H1 (cell line): ENCODE measurements at regions not wholly inside any gene's neighbourhood (a gene's known extent, or its start where the extent isn't known, plus 50 kb on each side); places are given as distances from the start of the nearest gene placed in this dataset.

Experiments
- CHD1 ChIP-seq: IDR thresholded peaks from 2 replicates; pipeline ENCODE4 v1.6.1; 2012; ENCODE audit warnings: low read depth, low read length, improper control_type of control experiment
- CTCF ChIP-seq, 3 experiments: IDR thresholded peaks; 1 replicate in 2 of 3; 2 replicates in 1 of 3; pipeline versions ENCODE4 v1.5.1 to v1.6.1; 2011; ENCODE audit warnings: low read length in 3 of 3, mild to moderate bottlenecking in 3 of 3, inconsistent platforms in 2 of 3, low read depth in 1 of 3, moderate library complexity in 1 of 3; ENCODE audit not compliant: insufficient read depth in 1 of 3; ENCODE audit errors: control extremely low read depth in 1 of 3
- EP300 ChIP-seq, 2 experiments: IDR thresholded peaks; 1 replicate in 1 of 2; 2 replicates in 1 of 2; pipeline ENCODE4 v1.6.1; 2011 to 2012; ENCODE audit warnings: low read depth in 2 of 2, low read length in 2 of 2, mild to moderate bottlenecking in 2 of 2, borderline replicate concordance in 1 of 2, inconsistent platforms in 1 of 2, moderate library complexity in 1 of 2
- EZH2 ChIP-seq: fragments of 200-600 bp; sonication (generic); IDR thresholded peaks from 2 replicates; pipeline ENCODE4 v1.7.1; 2012; ENCODE audit warnings: low read depth, mild to moderate bottlenecking, moderate library complexity, low read length, inconsistent platforms; ENCODE audit not compliant: severe bottlenecking
- MAX ChIP-seq: IDR thresholded peaks from 2 replicates; pipeline ENCODE4 v1.6.1; 2012; ENCODE audit warnings: inconsistent platforms
- POLR2A ChIP-seq, 2 experiments: IDR thresholded peaks; 1 replicate in 1 of 2; 2 replicates in 1 of 2; pipeline ENCODE4 v1.6.1; 2011; ENCODE audit warnings: low read depth in 2 of 2, low read length in 2 of 2, mild to moderate bottlenecking in 2 of 2; ENCODE audit errors: control extremely low read depth in 1 of 2
- SP2 ChIP-seq: IDR thresholded peaks from 2 replicates; pipeline ENCODE4 v1.6.1; 2012; ENCODE audit warnings: mild to moderate bottlenecking, low read length, inconsistent platforms
- TF ChIP-seq, protein P1 (sequence below): IDR thresholded peaks from 2 replicates; pipeline ENCODE4 v1.6.1; 2012; ENCODE audit warnings: low read length, inconsistent platforms
- TF ChIP-seq, protein P2 (sequence below): IDR thresholded peaks from 2 replicates; pipeline ENCODE4 v1.6.1; 2011; ENCODE audit warnings: low read length, improper control_type of control experiment

DNA sequence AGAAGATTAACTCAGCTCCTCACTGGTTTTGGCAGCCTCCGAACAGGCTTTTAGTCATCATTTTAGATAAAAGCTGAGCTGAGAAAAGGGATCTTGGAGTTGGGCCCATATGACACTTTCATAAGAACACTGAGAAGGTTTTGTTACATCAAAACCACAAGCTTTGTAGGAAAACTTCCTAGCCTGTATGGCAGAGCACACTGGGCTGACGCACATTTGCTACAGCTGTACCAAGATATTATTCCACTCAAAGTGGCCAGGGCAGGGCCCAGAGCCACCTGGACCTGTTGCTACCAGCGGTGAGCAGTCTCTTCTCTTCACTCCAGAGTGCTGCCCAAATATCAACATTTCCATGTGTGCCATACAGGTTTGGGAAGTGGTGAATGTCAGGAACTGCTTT lies 160.5 kb upstream of the CCDC54 start:
- TF ChIP-seq EZH2 (no peak), CTCF (IDR thresholded peaks at IDR 0.05; ENCODE audit: control extremely low read depth in 1 of 3, insufficient read depth in 1 of 3, low read depth in 1 of 3, low read length in 3 of 3) (no peak), POLR2A (IDR thresholded peaks at IDR 0.05; ENCODE audit: control extremely low read depth in 1 of 2, low read depth in 2 of 2, low read length in 2 of 2) (no peak), SP2 (no peak), EP300 (IDR thresholded peaks at IDR 0.05; ENCODE audit: borderline replicate concordance in 1 of 2, low read depth in 2 of 2, low read length in 2 of 2) (no peak), MAX (no peak), CHD1 (no peak)
- TF ChIP-seq, protein P1, sequence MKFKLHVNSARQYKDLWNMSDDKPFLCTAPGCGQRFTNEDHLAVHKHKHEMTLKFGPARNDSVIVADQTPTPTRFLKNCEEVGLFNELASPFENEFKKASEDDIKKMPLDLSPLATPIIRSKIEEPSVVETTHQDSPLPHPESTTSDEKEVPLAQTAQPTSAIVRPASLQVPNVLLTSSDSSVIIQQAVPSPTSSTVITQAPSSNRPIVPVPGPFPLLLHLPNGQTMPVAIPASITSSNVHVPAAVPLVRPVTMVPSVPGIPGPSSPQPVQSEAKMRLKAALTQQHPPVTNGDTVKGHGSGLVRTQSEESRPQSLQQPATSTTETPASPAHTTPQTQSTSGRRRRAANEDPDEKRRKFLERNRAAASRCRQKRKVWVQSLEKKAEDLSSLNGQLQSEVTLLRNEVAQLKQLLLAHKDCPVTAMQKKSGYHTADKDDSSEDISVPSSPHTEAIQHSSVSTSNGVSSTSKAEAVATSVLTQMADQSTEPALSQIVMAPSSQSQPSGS: no peak
- TF ChIP-seq, protein P2, sequence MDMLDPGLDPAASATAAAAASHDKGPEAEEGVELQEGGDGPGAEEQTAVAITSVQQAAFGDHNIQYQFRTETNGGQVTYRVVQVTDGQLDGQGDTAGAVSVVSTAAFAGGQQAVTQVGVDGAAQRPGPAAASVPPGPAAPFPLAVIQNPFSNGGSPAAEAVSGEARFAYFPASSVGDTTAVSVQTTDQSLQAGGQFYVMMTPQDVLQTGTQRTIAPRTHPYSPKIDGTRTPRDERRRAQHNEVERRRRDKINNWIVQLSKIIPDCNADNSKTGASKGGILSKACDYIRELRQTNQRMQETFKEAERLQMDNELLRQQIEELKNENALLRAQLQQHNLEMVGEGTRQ: no peak
